GM23338 (cell line): ENCODE measurements at regions not wholly inside any gene's neighbourhood (a gene's known extent, or its start where the extent isn't known, plus 50 kb on each side); places are given as distances from the start of the nearest gene placed in this dataset.

Source experiments
- CREB1 ChIP-seq: fragments of 250-450 bp; sonication (Bioruptor Pico); IDR thresholded peaks from 2 replicates; pipeline ENCODE4 v1.5.0; 2020; ENCODE audit warnings: low read depth, mild to moderate bottlenecking, moderate library complexity
- EZH2 ChIP-seq: fragments of 200-600 bp; sonication (generic); IDR thresholded peaks from one replicate; pipeline ENCODE4 v1.8.0; 2017; ENCODE audit warnings: antibody characterized with exemption, mild to moderate bottlenecking, low read depth; ENCODE audit not compliant: unreplicated experiment
- POLR2AphosphoS5 ChIP-seq: IDR thresholded peaks from 2 replicates; pipeline ENCODE4 v1.6.1; 2016; ENCODE audit warnings: antibody characterized with exemption, low read depth
- ZNF114 ChIP-seq: fragments of 250-450 bp; sonication (Bioruptor Pico); IDR thresholded peaks from 2 replicates; pipeline ENCODE4 v1.5.0; 2020; ENCODE audit warnings: mild to moderate bottlenecking, moderate library complexity
- ZNF331 ChIP-seq: fragments of 250-450 bp; sonication (Bioruptor Pico); IDR thresholded peaks from 2 replicates; pipeline ENCODE4 v1.5.0; 2020; ENCODE audit warnings: low read depth, mild to moderate bottlenecking, moderate library complexity
- TF ChIP-seq, protein P1 (sequence below), 2 experiments: fragments of 200-600 bp in 1 of 2; sonication (generic) in 1 of 2; conservative IDR thresholded peaks; 2 replicates each; pipeline versions ENCODE4 v1.5.1 to v1.6.1; 2016 to 2017; ENCODE audit warnings: antibody characterized with exemption in 2 of 2, low read depth in 2 of 2, mild to moderate bottlenecking in 2 of 2, moderate library complexity in 1 of 2

DNA sequence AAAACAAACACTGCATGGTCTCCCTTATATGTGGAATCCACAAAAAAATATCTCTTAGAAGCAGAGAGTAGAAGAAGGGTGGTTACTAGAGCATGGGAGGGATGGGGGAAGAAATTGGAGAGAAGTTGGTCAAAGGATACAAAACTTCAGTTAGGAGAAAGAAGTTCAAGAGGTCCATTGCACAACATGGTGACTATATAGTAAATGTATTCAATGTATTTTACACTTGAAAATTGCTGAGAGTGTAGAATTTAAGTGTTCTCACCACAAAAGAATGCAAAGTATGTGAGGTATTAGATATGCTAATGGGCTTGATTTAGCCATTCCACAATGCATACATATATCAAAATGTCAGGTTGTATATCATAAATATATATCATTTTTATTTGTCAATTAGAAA is 232.0 kb upstream of the CELF2 start:
- TF ChIP-seq, protein P1, sequence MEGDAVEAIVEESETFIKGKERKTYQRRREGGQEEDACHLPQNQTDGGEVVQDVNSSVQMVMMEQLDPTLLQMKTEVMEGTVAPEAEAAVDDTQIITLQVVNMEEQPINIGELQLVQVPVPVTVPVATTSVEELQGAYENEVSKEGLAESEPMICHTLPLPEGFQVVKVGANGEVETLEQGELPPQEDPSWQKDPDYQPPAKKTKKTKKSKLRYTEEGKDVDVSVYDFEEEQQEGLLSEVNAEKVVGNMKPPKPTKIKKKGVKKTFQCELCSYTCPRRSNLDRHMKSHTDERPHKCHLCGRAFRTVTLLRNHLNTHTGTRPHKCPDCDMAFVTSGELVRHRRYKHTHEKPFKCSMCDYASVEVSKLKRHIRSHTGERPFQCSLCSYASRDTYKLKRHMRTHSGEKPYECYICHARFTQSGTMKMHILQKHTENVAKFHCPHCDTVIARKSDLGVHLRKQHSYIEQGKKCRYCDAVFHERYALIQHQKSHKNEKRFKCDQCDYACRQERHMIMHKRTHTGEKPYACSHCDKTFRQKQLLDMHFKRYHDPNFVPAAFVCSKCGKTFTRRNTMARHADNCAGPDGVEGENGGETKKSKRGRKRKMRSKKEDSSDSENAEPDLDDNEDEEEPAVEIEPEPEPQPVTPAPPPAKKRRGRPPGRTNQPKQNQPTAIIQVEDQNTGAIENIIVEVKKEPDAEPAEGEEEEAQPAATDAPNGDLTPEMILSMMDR (conservative IDR thresholded peaks at IDR 0.05; ENCODE audit: low read depth in 2 of 2) = no peak
- TF ChIP-seq CREB1 (CRISPR knock-in tag) = no peak
- no peak for TF ChIP-seq ZNF114
- TF ChIP-seq ZNF331 (CRISPR knock-in tag) = no peak
- TF ChIP-seq POLR2AphosphoS5 = no peak
- no peak for TF ChIP-seq EZH2
